Breast epithelium (tissue), 4 donors: ENCODE measurements at regions not wholly inside any gene's neighbourhood (a gene's known extent, or its start where the extent isn't known, plus 50 kb on each side); places are given as distances from the start of the nearest gene placed in this dataset.

Source experiments
- DNase-seq, 2 donors: peaks; one replicate each; pipeline ENCODE4 v3.0.0-alpha.2; 2019; ENCODE audit warnings: low spot score in 2 of 2
- H3K27ac ChIP-seq, 2 donors: fragments of 200-600 bp; sonication (generic) in 1 of 2; one replicate each; pipeline ENCODE4 v1.5.1; 2016 to 2019; ENCODE audit warnings: mild to moderate bottlenecking in 1 of 2
- H3K27me3 ChIP-seq, 2 donors: fragments of 200-600 bp; sonication (generic) in 1 of 2; one replicate each; pipeline versions ENCODE4 v1.5.1 to v1.6.0; 2017 to 2019; ENCODE audit warnings: control low read depth in 1 of 2, mild to moderate bottlenecking in 1 of 2
- H3K36me3 ChIP-seq: fragments of 200-600 bp; one replicate; pipeline ENCODE4 v1.5.1; 2019
- H3K4me1 ChIP-seq, 2 donors: fragments of 200-600 bp; sonication (generic); one replicate each; pipeline ENCODE4 v1.5.1; 2016 to 2019; ENCODE audit warnings: control low read depth in 1 of 2
- H3K4me3 ChIP-seq, 3 donors: fragments of 200-600 bp; sonication (generic); 1 replicate in 2 of 3; 2 replicates in 1 of 3; pipeline ENCODE4 v1.5.1; 2016 to 2019; ENCODE audit warnings: mild to moderate bottlenecking in 3 of 3, moderate library complexity in 2 of 3
- H3K9me3 ChIP-seq, 2 donors: fragments of 200-600 bp; sonication (generic) in 1 of 2; one replicate each; pipeline ENCODE4 v1.5.1; 2016 to 2019; ENCODE audit warnings: control low read depth in 1 of 2
- POLR2A ChIP-seq: fragments of 450-650 bp; IDR thresholded peaks from one replicate; pipeline ENCODE4 v1.6.1; 2016; ENCODE audit warnings: antibody characterized with exemption, mild to moderate bottlenecking, moderate library complexity
- POLR2AphosphoS5 ChIP-seq, 3 donors: sonication (generic); formaldehyde crosslinking; IDR thresholded peaks; one replicate each; pipeline ENCODE4 v1.6.1; 2017; ENCODE audit warnings: antibody characterized with exemption in 3 of 3
- intact Hi-C: fragments of 100-400 bp; cut with DNase I; formaldehyde crosslinking; loops from one replicate; pipeline ENCODE4 v1.15.1; 2023; ENCODE audit warnings: low total_unique reads
- TF ChIP-seq, protein P1 (sequence below), 3 donors: fragments of 450-650 bp; IDR thresholded peaks; one replicate each; pipeline ENCODE4 v1.5.1; 2016 to 2017; ENCODE audit warnings: antibody characterized with exemption in 3 of 3, mild to moderate bottlenecking in 3 of 3, moderate library complexity in 3 of 3

DNA sequence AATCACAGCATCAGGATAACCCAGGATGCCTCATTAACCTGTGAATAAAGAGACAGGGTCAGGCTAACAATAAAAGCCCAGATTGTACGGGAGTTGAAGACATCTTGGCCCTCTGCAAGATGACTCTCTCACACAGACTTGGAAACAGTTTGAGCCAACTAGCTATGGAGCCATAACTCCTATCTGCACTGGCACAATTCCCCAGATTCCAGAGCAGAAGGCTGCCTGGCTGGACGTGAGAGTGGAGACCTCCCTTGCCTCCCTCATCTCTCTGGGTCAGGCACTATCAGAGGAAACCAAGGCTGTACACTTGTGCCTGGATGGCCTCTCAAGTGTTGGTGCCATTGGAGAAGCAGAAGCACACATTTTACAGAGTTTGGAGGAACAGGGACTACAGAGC lies 312.6 kb downstream of the THBS2 start:
- H3K4me1 ChIP-seq, result no peaks in the 10 kb centered on the region
- H3K27me3 ChIP-seq, result no peaks in the 10 kb centered on the region
- no peaks in the 10 kb centered on the region for H3K9me3 ChIP-seq
- TF ChIP-seq POLR2AphosphoS5 (IDR thresholded peaks at IDR 0.05) (no peak), POLR2A (no peak)
- TF ChIP-seq, protein P1, sequence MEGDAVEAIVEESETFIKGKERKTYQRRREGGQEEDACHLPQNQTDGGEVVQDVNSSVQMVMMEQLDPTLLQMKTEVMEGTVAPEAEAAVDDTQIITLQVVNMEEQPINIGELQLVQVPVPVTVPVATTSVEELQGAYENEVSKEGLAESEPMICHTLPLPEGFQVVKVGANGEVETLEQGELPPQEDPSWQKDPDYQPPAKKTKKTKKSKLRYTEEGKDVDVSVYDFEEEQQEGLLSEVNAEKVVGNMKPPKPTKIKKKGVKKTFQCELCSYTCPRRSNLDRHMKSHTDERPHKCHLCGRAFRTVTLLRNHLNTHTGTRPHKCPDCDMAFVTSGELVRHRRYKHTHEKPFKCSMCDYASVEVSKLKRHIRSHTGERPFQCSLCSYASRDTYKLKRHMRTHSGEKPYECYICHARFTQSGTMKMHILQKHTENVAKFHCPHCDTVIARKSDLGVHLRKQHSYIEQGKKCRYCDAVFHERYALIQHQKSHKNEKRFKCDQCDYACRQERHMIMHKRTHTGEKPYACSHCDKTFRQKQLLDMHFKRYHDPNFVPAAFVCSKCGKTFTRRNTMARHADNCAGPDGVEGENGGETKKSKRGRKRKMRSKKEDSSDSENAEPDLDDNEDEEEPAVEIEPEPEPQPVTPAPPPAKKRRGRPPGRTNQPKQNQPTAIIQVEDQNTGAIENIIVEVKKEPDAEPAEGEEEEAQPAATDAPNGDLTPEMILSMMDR (IDR thresholded peaks at IDR 0.05), result no peak
- no peak for DNase-seq
- H3K36me3 ChIP-seq, result no peaks in the 10 kb centered on the region
- H3K4me3 ChIP-seq, result no peak overlapping the region
- intact Hi-C loops, result no loop called here
- H3K27ac ChIP-seq, result no peak overlapping the region

DNA sequence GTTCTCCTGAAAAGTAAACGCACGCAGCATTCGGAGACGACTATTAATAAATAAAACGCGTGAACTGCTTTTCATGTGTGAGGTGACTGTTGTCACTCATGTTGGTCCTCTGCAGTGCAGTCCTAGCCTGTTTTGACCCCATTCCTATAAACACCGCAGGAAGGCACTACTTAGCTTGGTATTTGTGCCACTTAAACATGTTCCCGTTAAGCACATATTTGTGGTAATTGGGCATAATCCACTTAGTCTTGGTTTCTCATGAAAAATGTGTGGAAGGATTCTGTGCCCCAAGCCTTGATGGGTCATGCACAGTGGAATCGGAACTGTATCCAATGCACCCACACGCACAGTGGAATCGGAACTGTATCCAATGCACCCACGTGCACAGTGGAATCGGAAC lies 313.9 kb downstream of the THBS2 start:
- intact Hi-C loops, result no loop called here
- Histone ChIP-seq H3K9me3 (no peaks in the 10 kb centered on the region), H3K27me3 (no peaks in the 10 kb centered on the region), H3K27ac (no peak overlapping the region), H3K4me3 (no peak overlapping the region), H3K36me3 (no peaks in the 10 kb centered on the region), H3K4me1 (no peaks in the 10 kb centered on the region)
- DNase-seq, result no peak
- TF ChIP-seq POLR2AphosphoS5 (IDR thresholded peaks at IDR 0.05) (no peak), POLR2A (no peak)
- TF ChIP-seq, protein P1 (IDR thresholded peaks at IDR 0.05), result no peak

DNA sequence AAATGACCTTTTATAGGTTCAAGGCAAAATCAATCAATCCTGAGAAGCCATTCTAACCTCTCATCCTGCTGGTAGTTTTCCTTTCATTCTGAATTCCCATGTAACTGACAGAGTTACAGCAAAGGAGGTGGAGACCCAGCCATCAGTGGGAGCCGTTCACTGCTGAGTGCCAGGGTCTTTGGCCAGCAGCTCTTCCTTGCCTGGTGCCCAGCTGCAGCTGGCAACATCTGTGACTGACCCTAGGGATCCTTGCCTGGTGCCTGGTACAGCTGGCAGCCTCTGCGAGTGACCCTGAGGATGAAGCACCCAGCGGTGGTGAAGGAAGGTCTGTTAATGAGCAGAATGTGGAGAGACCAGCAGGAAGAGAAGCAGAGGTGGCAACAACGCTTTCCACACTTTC lies 314.6 kb downstream of the THBS2 start:
- H3K27ac ChIP-seq, result no peak overlapping the region
- no peaks in the 10 kb centered on the region for H3K4me1 ChIP-seq
- H3K27me3 ChIP-seq, result no peaks in the 10 kb centered on the region
- no peaks in the 10 kb centered on the region for H3K9me3 ChIP-seq
- no peak overlapping the region for H3K4me3 ChIP-seq
- intact Hi-C loops, result no loop called here
- no peak for DNase-seq
- no peak for TF ChIP-seq POLR2A
- TF ChIP-seq POLR2AphosphoS5 (IDR thresholded peaks at IDR 0.05), result no peak
- TF ChIP-seq, protein P1 (IDR thresholded peaks at IDR 0.05), result no peak
- no peaks in the 10 kb centered on the region for H3K36me3 ChIP-seq

DNA sequence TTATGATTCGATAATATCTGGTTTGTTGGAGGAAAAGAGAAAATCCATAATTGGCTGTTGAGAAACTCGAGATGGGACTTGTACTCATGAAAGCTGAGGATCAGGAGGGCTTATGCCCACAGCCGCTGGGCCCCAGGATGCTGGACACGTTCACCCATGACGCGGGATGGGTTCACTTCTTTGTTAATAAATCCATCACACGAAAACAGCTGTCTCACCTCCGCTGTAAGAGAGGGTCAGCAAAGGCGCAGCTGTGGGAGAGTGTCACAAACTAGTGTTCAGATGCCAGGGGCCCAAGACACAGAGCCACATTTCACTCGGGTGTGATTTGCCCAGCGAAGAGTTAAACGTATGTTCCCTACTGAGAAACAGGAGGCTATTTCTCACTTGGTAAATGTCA lies 315.1 kb downstream of the THBS2 start:
- Histone ChIP-seq H3K4me3 (no peak overlapping the region), H3K9me3 (no peaks in the 10 kb centered on the region), H3K36me3 (no peaks in the 10 kb centered on the region), H3K27ac (no peak overlapping the region), H3K27me3 (no peaks in the 10 kb centered on the region), H3K4me1 (no peaks in the 10 kb centered on the region)
- TF ChIP-seq POLR2AphosphoS5 (IDR thresholded peaks at IDR 0.05) (no peak), POLR2A (no peak)
- TF ChIP-seq, protein P1 (IDR thresholded peaks at IDR 0.05), result no peak
- intact Hi-C loops, result no loop called here
- no peak for DNase-seq

DNA sequence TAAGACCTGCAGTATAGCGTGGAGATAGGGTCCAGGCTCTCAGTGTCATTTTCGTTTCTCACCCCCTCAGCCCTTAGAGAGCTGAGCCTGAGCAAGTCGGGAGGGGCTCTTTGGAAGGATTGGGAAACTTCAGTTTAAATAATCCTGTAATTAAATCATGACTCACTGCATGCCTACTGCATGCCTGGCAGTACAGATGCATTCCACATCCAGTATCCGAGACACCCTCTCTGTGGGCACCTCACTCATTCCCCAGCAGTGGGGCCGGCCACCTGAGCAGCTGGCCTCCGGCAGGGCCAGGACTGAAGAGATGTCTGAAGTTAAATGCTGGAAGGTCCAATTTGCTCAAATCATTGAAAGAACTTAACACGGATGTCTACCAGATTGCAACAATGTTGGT lies 316.6 kb downstream of the THBS2 start:
- TF ChIP-seq, protein P1 (IDR thresholded peaks at IDR 0.05), result no peak
- TF ChIP-seq POLR2A (no peak), POLR2AphosphoS5 (IDR thresholded peaks at IDR 0.05) (no peak)
- H3K27me3 ChIP-seq, result no peaks in the 10 kb centered on the region
- H3K9me3 ChIP-seq, result no peaks in the 10 kb centered on the region
- no peak for DNase-seq
- intact Hi-C loops, result no loop called here
- H3K4me3 ChIP-seq, result no peak overlapping the region
- H3K4me1 ChIP-seq, result no peaks in the 10 kb centered on the region
- H3K36me3 ChIP-seq, result no peaks in the 10 kb centered on the region
- no peak overlapping the region for H3K27ac ChIP-seq
